HG02981 (cell line): ENCODE measurements at regions not wholly inside any gene's neighbourhood (a gene's known extent, or its start where the extent isn't known, plus 50 kb on each side); places are given as distances from the start of the nearest gene placed in this dataset.

Source experiments
- ATAC-seq: cut with Tn5 transposase; IDR thresholded peaks from one replicate; pipeline ENCODE4 v1.9.1; 2021; ENCODE audit warnings: mild to moderate bottlenecking, moderate library complexity; ENCODE audit not compliant: unreplicated experiment

DNA sequence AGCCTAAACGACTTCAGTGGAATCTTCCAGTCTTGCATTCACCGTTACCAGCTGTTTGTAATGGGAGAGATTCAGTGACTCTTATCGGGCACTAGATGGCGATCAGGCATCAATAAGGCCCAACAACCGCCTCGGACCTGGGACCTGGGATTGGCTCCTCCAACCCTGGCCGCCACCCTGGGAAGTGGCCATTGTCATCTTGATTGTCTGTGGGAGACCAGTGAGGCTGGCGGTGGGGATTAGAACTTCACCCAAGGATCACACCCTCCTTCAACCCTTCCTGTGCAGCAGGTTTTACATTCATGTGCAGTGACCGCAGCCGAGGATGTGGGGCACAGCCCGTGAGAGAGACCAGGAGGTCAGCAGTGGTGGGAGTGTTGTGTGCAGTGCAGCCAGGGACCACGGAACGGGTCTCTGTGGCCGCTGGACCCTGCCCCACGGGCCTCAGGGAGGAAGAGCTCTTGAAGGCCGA lies 85.3 kb downstream of the SPP2 start:
- ATAC-seq = no peak

DNA sequence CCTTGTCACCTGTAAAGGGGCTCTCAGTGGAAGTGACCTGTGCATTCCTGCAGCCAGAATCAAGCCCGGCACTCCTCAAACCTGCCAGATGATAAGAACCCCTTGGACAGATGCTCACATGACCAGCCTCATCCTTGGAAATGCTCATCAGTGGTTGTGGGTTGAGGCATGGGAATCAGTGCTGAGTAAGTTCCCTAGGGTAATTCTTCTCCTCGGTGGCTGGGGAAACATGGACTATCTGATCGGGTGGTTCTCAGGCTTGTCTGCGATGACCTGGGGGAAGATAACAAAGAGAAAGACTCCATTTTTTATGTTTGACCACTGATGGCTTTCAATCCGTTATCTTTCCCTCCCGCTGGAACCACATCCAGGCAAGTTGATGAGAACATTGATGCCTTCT lies 84.0 kb downstream of the SPP2 start:
- no peak for ATAC-seq

DNA sequence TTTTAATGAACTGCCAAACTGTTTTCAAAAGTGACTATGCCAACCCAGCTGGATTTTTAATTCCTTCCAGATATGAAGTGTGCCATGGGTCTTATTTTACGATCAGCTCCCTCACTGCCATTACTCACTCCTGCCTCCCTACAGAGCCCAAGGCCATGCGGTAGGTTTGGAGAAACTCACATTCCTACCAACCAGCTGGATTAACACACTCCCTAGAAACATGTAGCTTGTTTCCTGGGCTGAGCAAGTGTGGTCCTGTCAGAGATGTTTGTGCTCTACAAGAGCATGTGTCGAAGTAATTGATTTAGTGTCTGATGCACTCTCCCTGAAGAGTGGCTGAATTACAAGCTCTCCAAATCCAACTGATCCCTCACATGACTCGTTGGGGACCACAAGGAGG lies 82.5 kb downstream of the SPP2 start:
- ATAC-seq = no peak

DNA sequence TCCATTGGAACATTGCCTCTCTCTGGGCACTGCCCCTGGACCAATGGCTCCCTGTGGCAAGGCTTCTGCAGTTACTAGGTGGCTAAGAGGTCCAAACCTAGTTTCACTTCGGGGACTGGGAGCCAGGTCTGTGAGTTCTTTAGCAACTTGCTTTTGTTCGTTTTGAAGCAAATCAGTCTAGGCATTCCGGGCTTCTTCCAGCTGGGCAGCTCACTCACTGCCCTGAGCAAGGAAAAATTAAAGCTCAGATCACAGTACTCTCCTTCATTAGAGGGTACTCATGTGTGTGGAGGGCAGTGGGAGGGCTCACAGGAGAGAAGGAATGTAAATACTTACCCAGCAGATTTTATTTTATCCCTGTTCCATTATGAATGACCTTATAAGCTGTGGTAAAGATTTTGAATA lies 80.3 kb downstream of the SPP2 start:
- ATAC-seq = no peak

DNA sequence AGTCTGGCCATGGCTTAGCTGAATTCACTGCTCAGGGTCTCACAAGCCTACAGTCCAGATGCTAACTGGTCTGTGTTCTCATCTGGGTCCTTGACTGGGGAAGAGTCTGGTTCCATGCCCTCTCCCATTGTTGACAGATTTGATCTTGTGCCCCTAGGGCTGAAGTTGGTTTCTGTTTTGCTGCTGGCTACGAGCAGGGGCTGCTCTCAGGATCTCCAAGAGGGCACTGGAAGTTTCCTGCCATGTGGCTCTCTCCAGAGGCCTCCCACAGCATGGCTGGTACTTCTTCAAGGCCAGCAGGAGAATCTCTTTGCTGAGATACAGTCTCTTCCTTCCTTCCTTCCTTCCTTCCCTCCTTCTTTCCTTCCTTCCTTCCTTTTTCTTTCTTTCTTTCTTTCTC lies 78.1 kb downstream of the SPP2 start:
- no peak for ATAC-seq
